GM19025 (cell line): ENCODE measurements at regions not wholly inside any gene's neighbourhood (a gene's known extent, or its start where the extent isn't known, plus 50 kb on each side); places are given as distances from the start of the nearest gene placed in this dataset.

Source experiments
- ATAC-seq: cut with Tn5 transposase; IDR thresholded peaks from one replicate; pipeline ENCODE4 v1.9.1; 2021; ENCODE audit warnings: mild to moderate bottlenecking, low read depth, moderate library complexity; ENCODE audit not compliant: unreplicated experiment

DNA sequence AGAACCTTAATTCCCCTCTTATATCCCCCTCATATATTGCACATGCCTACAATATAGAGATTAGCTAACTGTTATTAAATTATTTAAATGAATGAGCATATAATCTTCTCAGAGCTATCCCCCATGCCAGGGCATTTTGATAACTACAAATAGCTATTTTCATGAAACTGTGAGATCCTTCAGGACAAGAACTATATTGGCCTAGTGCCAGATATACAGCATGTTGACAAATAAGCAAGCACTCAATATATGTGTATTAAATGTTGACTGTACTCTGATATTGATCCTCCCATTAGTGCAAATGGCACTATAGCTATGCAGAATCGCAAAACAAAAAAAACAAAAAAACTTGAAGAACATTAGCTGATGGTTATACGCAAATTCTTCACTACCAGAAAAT, 134.1 kb upstream of the OTX2 start:
- no peak for ATAC-seq

- no peak for ATAC-seq
These were observed 123.2 kb upstream of the OTX2 start for GRCh38 chr14:56933446-56933845.

DNA sequence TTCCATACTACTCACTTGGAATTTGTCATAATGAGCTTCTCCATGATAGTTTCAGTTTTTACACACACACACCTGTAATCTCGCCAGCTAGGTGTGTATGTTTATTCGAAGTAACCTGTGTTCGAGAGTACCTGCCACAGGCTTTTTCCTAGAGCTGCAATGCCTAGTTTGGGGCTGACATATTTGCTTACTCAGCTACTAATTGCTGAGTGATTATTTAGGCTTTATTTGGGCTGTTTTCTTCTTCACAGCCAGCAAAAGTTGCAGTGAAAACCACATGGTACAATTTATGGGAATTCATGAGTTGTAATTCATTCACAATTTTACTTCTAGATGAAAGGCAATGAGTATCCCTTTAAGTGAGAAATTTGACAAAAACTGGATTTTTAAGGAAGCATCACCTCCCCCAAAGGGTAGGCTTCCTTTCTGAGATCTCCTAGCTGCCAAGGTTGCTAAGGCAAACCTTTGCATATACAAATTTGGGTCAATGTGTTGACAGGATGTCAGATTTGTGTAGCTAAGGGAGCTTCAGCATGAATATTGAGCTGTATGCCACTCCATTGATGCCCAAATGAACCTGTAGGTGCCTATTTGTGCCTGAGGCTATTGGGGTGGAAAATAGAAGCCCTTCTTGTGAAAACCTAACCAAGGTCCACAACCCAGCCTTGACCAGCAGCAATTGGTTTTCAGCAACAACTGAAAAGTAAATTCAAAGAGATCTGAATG, 108.7 kb upstream of the OTX2 start:
- ATAC-seq, result no peak

DNA sequence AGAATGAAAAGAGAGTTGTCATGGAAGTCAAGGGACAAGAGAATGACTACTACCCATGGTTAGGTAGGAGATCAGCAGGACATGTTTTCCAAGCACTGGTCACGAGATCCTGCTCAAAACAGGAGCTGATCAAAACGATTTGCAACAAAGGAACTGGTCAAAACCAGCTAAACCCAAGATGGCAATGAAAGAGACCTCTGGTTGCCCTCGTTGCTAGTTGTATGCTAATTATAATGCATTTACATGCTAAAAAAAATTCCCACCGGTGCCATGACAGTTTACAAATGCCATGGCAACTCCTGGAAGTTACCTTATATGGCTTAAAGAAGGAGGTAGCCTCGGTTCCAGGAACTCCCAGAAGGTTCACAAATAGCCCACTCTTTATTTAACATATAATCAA, 95.0 kb upstream of the OTX2 start:
- no peak for ATAC-seq

GRCh38 chr14:56903304-56903969, 93.2 kb upstream of the OTX2 start:
- ATAC-seq, result no peak

DNA sequence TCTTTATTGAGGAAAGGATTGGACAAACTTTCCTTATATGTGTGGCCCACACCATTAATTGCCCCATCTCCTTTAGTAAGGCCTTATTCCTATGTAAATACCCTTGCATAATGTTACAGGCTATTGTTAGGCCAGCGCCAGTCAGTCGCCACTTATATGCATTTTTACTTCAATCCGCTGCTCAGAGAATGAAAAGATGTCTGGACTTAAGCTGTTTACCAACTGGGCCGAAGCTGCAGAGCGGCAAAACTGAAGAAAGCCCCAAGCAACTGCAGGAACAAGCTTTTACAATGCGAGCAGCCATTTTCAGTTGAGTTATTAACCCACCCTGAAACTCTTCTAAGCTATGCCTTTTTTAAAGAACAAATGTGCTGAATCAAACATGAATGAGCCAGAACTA, 92.1 kb upstream of the OTX2 start:
- ATAC-seq, result no peak

DNA sequence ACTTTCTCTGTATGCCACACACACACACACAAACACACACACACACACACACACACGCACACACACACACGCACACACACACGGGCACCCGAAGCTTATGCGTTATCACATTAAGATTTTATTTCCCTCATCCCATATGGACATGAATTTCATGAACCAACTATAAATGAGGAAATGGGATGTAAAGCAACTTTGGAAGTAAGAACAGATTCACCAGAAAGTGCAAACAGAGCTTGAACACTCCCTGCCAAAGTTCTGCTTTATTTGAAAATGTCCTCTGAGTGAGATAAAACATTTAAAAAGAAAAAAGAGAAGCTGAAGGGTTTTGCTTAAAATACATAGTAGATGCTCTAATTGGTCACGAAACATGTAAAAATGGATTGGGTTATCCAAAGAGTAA, 90.4 kb upstream of the OTX2 start:
- no peak for ATAC-seq

DNA sequence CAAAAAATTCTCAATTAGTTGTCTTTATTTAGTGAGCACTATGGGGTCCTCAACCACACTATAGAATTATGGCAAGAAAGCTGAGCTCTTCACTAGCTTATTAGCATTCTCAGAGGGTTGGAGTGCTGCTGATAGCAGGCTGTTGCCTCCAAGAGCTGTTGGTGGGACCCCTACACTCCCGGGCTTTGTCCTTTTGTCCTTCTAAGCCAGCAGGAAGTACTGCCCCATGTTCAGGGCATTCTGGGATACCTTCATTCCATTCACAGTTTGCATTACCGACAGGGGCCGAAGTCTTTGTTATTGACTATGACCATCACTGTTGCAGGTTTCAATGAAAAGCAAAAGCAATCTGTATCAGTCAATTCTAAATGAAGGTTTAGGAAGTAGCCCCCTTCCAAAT, 89.5 kb upstream of the OTX2 start:
- ATAC-seq, result no peak

DNA sequence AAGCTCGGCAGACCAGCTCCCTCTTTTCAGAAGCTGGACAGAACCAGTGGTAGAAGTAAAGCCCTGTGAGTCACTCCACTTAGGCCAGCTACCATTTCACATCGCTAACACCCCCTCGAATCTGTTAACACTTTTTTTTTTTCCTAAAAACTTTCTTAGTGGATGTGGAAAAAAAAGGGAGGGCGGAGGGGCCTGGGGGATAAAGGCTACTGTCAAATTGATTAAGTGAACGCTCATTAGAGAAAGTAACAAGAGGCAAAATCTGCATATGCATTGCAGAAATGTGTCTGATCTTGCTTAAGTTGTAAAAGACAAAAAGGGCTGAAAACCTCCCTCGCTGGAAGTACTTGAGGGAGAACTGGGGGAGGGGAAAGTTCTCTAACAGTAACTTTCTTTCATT, 86.6 kb upstream of the OTX2 start:
- ATAC-seq, result no peak

GRCh38 chr14:56896231-56896630, 86.0 kb upstream of the OTX2 start:
- no peak for ATAC-seq

GRCh38 chr14:56895154-56895553, 84.9 kb upstream of the OTX2 start:
- ATAC-seq, result no peak

DNA sequence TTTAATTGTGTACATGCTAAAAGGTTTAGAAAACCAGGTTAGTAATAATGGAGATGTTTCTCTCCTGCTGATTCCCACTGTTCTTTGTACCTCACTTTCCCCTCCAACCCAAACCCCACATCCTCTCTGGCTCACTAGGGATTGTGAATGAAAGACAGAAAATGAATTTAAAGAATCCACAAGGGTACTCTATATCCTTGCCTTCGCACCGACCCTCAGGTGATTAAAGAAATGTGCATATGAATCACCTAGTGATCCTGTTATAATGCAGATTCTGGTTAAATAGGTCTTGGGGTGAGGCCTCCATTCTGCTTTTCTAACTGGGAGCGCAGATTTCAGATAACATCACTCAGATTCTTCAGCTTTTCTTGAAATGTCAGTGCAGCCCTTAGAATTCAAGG, 84.3 kb upstream of the OTX2 start:
- no peak for ATAC-seq

GRCh38 chr14:56892959-56893358, 82.7 kb upstream of the OTX2 start:
- ATAC-seq, result no peak

GRCh38 chr14:56891226-56891625, 80.9 kb upstream of the OTX2 start:
- ATAC-seq, result no peak

DNA sequence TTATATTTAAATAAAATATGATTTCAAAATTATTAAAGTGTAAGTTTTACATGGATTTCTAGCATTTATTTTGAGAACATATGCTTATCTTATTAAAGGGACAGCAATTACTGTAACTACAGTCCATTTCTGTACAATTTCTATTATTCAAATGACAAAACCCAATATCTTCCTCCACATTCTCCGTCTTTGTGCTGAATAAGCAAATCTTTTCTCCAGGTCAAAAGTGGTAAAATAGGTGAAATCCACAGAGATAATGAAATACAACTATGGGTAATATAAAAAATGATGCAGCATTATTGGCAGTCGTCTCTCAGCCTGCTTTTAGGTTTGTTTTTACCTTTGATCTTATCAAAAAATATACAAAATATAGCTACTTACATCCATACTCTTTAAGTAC, 79.4 kb upstream of the OTX2 start:
- no peak for ATAC-seq

DNA sequence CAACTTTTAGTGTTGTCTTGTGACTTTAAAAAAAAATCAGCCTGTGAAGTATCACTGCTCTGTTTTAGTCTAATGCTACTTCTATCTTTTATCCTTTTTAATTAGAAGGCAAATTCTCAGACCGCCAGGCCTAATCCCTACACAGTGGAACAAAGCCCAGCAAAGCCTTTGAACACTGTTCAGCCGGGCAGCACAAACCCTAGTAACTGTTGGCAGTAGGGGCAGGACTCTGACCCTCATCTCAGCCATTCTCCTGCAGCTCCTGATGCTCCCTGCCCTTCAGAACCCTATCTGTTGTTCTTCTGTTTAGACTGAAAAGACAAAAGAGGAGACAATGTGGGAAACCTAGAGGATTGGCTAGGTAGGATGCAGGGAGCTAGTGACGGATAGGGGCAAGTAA, 78.0 kb upstream of the OTX2 start:
- no peak for ATAC-seq

- ATAC-seq, result no peak
These were observed 76.9 kb upstream of the OTX2 start for GRCh38 chr14:56887216-56887615.

- no peak for ATAC-seq
These were observed 76.3 kb upstream of the OTX2 start for GRCh38 chr14:56886471-56887062.

- ATAC-seq, result no peak
These were observed 75.5 kb upstream of the OTX2 start for GRCh38 chr14:56885825-56886224.

- no peak for ATAC-seq
These were observed 74.3 kb upstream of the OTX2 start for GRCh38 chr14:56884617-56885016.

DNA sequence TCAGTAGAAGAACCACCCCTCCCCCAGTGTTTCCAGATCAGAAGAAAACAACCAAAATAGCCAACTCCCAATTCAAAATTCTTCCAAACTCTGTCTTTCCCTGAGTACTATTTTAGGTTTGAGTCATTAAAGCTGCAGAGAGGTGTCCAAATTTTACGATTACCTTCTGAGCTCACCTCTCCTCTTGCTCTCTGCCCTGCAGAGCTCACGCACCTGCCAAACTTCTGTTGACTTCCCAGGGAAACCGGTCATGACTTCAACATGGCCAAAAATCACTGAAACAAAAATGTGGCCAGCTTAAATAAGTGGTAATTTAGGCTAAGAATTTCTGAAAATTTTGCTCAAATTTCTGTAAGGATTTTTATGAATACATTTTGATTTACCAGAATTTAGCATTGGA, 70.9 kb upstream of the OTX2 start:
- no peak for ATAC-seq

DNA sequence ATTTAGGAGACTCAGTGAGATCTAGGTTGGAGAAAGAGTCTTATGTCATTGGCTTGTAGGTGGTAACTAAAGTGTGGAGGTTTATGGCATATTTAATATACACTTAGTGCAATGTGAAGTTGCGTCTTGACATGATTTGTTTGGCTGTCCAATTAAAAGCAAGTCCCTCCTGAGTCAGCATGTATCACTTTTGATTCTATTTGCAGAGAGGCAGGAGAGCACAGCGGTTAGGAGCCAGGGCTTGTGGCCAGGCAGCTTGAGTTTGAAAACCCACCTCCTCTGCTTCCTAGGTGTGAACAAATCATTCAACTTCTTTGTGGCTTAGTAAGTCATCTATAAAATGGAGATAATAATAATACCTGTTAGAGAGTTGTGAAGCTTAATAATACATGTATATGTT, 68.5 kb upstream of the OTX2 start:
- ATAC-seq, result no peak
